GM18870 (cell line): ENCODE measurements at regions not wholly inside any gene's neighbourhood (a gene's known extent, or its start where the extent isn't known, plus 50 kb on each side); places are given as distances from the start of the nearest gene placed in this dataset.
A peak's percentile ranks its signal among the peaks of the same experiment; 100 is the strongest.

Source experiments
- ATAC-seq: cut with Tn5 transposase; IDR thresholded peaks from one replicate; pipeline ENCODE4 v1.9.1; 2021; ENCODE audit warnings: moderate library complexity; ENCODE audit not compliant: unreplicated experiment

DNA sequence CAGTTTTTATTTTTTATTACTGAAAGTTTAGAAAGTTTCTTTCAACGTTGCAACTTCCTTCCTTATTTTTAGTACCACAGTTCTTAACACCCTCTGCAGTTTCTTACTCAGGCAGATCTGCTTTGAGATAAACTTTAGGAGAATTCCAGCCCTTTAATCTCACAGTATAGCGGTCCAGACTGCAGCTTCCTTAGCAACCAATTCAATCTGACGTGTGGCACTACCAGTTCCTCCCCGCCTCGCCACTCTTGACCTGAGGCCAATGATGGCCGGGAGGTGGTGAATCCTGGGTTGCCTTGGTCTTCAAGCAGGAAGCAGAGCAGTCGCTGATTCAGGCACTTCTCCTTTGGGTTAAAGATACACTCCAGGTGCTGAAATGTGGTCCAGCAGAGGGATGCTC, 334.3 kb upstream of the TRPC7 start:
- no peak for ATAC-seq

GRCh38 chr5:136698970-136699369, 333.6 kb upstream of the TRPC7 start:
- no peak for ATAC-seq

GRCh38 chr5:136694258-136694657, 328.9 kb upstream of the TRPC7 start:
- ATAC-seq: no peak

GRCh38 chr5:136689552-136689951, 324.2 kb upstream of the TRPC7 start:
- ATAC-seq: no peak

- no peak for ATAC-seq
Observed at GRCh38 chr5:136686192-136686872, 321.0 kb upstream of the TRPC7 start.

DNA sequence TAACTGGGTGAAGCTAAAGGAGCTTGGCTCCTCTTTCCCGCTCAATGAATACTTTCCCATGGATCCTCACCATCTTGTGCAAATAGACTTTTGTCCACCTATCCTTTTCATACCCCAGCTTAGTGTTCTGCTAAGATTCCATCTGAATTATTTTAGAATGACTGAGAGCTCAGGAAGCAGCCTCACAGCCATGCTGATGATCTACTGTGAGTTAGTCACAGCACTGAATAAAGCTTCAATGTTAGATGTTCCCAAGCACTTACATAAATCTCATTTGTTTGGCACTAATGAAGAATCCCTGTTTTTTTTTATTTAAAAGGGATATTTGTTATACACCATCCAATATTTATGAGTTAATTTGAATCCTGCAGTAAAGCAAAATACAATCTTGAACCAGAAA, 317.6 kb upstream of the TRPC7 start:
- no peak for ATAC-seq

- ATAC-seq: no peak
Observed at GRCh38 chr5:136679233-136679632, 313.9 kb upstream of the TRPC7 start.

DNA sequence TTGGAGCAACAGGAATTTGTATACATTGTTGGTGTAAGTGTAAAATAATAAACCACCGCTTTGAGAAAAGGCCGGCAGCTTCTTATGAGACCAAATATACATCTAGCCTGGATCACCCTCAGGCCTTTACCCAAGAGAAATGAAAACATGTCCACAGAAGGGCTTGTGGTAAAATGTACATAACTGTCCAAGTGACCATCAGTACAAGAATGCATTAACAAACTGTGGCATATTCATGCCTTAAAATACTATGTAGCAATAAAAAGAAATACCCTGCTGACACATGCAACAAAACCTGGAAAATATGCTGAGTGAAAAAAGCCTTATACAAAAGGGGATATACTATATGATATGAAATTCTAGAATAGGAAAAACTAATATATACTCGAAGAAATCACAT, 311.9 kb upstream of the TRPC7 start:
- ATAC-seq: no peak

DNA sequence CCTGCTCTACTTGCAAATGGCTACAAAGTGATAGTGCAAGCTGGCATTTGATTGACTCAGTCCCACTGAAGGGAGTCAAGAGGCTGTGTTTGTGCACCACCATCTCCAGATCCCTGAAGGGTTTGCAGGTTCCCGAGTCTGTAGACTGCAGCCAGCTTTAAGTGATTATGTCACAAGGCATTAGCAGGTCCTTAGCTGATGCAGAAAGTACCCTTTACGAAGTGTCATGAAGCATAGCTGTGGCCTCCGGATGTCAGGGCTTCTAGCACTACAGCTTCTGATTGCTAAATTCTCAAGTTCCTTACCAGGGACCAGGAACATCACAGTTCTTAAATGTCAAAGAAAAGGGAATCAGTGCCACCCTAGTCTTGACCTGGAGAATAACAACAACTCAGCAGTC, 311.3 kb upstream of the TRPC7 start:
- no peak for ATAC-seq

DNA sequence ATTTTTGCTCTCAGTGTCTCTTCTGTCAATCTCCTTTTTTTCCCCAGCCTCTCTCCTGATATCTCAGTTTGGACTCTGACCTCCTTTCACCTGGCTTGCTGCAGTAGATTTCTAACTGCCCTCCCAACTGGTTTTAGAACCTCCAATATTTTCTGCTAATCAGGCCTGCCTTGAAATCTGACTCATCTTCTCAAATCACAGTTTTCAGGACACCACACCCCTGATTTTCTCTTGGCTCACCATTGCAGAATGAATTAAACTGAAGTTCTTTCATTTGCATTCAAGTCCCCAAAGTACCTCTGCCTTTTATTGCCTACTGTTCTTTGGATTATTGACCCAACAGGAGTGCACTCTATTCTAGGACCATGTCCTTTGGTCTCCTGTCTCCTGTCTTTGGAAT, 310.4 kb upstream of the TRPC7 start:
- ATAC-seq: no peak

GRCh38 chr5:136674178-136674577, 308.8 kb upstream of the TRPC7 start:
- no peak for ATAC-seq

DNA sequence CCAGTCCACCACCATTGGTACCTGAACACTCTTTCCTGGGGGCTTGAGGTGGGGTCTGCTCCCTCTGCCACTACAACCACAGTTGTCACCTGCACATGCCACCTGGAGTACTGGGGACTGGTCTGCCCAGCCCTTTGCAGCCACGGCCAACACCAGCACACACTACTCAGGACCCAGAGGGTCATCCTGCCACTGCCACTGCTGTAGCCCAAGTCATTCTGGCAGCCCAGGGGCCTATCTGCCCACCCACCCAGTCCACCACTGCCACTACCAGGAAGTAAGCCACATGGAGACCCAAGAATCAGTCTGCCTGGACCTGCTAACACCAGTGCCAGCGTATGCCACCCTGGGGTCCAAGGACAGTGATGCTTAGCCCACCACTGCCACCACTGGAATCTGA, 302.4 kb upstream of the TRPC7 start:
- no peak for ATAC-seq

GRCh38 chr5:136666970-136667620, 301.8 kb upstream of the TRPC7 start:
- ATAC-seq: peak; percentile 34

GRCh38 chr5:136665331-136665730, 300.0 kb upstream of the TRPC7 start:
- no peak for ATAC-seq

DNA sequence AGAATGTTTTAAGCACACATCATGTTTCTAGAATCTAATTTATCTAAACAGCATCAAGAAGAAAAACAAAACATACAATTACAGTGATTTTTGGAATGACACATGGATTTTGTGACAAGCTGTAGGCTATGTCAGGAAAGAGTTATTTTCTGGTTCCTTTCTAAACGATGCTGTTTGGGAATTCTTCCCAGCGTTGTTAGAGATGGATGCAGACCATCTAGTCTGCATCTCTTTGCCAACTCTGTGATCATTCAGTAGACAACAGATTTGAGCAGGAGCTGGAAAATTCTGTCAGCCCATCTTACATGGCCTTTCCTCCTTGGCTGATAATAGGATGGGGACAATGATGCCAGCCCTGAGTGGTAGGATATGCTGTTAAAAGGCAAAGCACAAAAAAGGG, 295.7 kb upstream of the TRPC7 start:
- ATAC-seq: no peak

DNA sequence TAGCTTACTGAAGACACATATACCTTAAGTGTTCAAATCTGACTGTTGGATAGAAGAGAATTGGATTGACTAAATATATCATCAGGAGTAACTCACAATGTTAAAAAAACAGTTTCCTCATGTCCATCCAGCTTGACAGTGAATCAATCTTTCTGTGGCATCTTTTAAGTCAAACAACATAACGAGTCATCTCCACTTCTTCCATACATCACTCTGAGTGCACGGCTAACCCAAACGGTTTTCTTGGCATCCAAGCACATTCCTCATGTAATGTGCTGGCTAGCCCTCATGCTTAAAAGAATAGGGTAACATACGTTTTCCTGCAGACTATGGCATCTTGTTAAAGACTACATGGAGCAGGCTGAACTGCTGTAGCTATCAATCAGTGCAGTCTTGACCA, 291.5 kb upstream of the TRPC7 start:
- no peak for ATAC-seq

- no peak for ATAC-seq
Observed at GRCh38 chr5:136655468-136655867, 290.1 kb upstream of the TRPC7 start.

GRCh38 chr5:136646915-136647314, 281.6 kb upstream of the TRPC7 start:
- ATAC-seq: no peak

GRCh38 chr5:136642976-136643375, 277.6 kb upstream of the TRPC7 start:
- no peak for ATAC-seq

DNA sequence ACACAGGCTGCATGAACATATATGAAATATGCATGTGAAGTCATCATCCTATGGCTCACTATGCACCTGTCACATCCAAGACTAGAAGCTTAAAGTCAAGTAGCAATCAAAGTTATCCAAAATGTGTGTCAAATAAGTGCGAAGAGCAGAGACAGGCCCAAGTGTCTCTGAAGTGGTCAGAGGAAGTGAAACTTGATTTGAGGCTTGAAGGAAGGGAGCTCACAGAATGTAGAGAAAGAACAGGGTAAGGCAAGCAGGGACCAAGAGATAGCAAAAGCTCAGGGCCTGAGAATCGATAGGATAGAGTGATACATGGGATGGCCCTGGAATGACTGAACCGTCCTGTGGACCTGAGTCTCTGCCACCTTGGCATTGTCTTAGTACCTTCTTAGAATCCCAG, 274.3 kb upstream of the TRPC7 start:
- ATAC-seq: no peak

DNA sequence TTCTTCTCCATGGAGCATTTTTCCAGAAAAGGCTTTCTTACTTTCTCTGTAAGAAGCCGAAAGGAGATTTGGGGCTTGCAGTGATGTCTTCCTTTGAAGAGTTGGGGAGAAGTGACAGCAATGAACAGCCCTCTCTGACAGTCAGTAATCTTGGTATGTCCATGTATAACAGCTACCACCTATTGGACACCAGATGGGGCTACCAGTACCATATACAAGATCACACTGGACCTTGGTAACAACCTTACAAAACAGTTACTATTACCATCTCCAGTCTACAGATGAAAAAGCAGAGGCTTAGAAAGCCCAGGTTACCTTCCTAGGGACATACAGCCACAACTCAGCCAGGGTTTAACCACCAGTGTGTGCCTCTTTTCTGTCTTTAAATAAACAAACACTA, 272.7 kb upstream of the TRPC7 start:
- no peak for ATAC-seq

- no peak for ATAC-seq
Observed at GRCh38 chr5:136636001-136636400, 270.7 kb upstream of the TRPC7 start.

DNA sequence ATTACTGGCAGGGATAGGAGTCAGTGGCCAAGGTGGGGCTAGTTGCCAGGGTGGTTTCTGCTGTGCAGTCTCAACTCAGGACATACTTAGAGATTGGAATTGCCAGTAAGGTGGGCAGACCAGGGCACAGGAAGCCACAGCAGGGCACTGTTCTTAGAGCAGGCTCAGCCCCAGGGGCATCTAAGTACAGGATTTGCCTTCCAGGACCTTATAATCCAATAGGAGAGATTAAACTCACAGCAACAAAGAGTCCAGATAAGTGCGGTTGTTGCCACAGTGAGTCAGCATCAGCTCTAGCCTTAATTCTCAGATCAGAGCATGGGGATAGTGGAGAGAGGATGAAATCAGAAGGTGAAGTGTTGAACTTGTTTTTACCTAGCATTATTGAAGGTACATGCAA, 265.8 kb upstream of the TRPC7 start:
- no peak for ATAC-seq
